Endothelial cell of umbilical vein (primary cell): ENCODE measurements at regions not wholly inside any gene's neighbourhood (a gene's known extent, or its start where the extent isn't known, plus 50 kb on each side); places are given as distances from the start of the nearest gene placed in this dataset.

Experiments used
- BruUV-seq: library from RNA; stranded (reverse); fragments of 400-500 nt; replicated peaks from 2 replicates; lab custom pipeline; 2021; lab: Mats Ljungman, UMichigan
- CTCF ChIA-PET: fragments of 300-600, 350-600 bp; sonication (Branson Sonifier 250); formaldehyde crosslinking; loops from one replicate; lab custom pipeline; 2021; ENCODE audit warnings: antibody characterized with exemption, inconsistent platforms; lab: Charles Lee
- POLR2A ChIA-PET: fragments of 300-600, 350-600 bp; sonication (Branson Sonifier 250); formaldehyde crosslinking; loops from one replicate; lab custom pipeline; 2021; ENCODE audit warnings: antibody characterized with exemption, inconsistent platforms; lab: Charles Lee
- DNase-seq: peaks from one replicate; pipeline ENCODE4 v3.0.0-alpha.2; 2011; ENCODE audit warnings: low read depth, low spot score
- FAIRE-seq: peaks from 2 replicates; lab custom pipeline; 2011; peaks lifted over from hg19 to GRCh38; lab: Jason Lieb, UNC
- H2AFZ ChIP-seq: 2 replicates; pipeline ENCODE4 v1.6.0; 2012; ENCODE audit warnings: low read depth, low read length, control low read depth, inconsistent platforms
- H3K27ac ChIP-seq: 2 replicates; pipeline ENCODE4 v1.5.1; 2011; ENCODE audit warnings: low read depth, mild to moderate bottlenecking, control low read depth, low read length, moderate library complexity; ENCODE audit not compliant: insufficient read depth
- H3K27me3 ChIP-seq, 2 experiments: 2 replicates each; pipeline versions ENCODE4 v1.6.0 to v1.6.1; 2011; ENCODE audit warnings: low read length in 2 of 2, mixed read lengths in 1 of 2; ENCODE audit not compliant: control insufficient read depth in 2 of 2, insufficient read depth in 2 of 2
- H3K36me3 ChIP-seq, 2 experiments: 2 replicates in 1 of 2; 3 replicates in 1 of 2; pipeline ENCODE4 v1.5.1; 2011; ENCODE audit warnings: low read length in 2 of 2, mild to moderate bottlenecking in 1 of 2, moderate library complexity in 1 of 2; ENCODE audit not compliant: control insufficient read depth in 2 of 2, insufficient read depth in 2 of 2; ENCODE audit errors: extremely low read depth in 1 of 2
- H3K4me1 ChIP-seq: 3 replicates; pipeline ENCODE4 v1.5.1; 2011; ENCODE audit warnings: mild to moderate bottlenecking, low read length; ENCODE audit not compliant: control insufficient read depth, insufficient read depth; ENCODE audit errors: extremely low read depth
- H3K4me2 ChIP-seq: 2 replicates; pipeline ENCODE4 v1.6.1; 2011; ENCODE audit warnings: low read length, control low read depth, mixed read lengths; ENCODE audit not compliant: insufficient read depth
- H3K4me3 ChIP-seq, 3 experiments: fragments of 200-600 bp in 1 of 3; sonication (generic), shearing (Covaris generic) in 1 of 3; replicated peaks in 1 of 3; 2 replicates each; pipeline ENCODE4 v1.5.1; 2011 to 2016; ENCODE audit warnings: control low read depth in 3 of 3, low read length in 3 of 3, mild to moderate bottlenecking in 2 of 3, inconsistent platforms in 1 of 3, low read depth in 1 of 3, moderate library complexity in 1 of 3; ENCODE audit not compliant: insufficient read depth in 1 of 3
- H3K79me2 ChIP-seq: 2 replicates; pipeline ENCODE4 v1.6.0; 2012; ENCODE audit warnings: low read length, inconsistent platforms; ENCODE audit not compliant: control insufficient read depth, insufficient read depth
- H3K9ac ChIP-seq: replicated peaks from 2 replicates; pipeline ENCODE3; 2011; ENCODE audit warnings: low read length, control low read depth; ENCODE audit not compliant: insufficient read depth; ENCODE audit errors: extremely low read depth
- H3K9me1 ChIP-seq: replicated peaks from 3 replicates; pipeline ENCODE4 v1.6.0; 2011; ENCODE audit warnings: mild to moderate bottlenecking, low read length; ENCODE audit not compliant: control insufficient read depth, insufficient read depth; ENCODE audit errors: extremely low read depth
- H3K9me3 ChIP-seq: replicated peaks from 2 replicates; pipeline ENCODE4 v1.5.1; 2012; ENCODE audit warnings: low read length, inconsistent platforms; ENCODE audit not compliant: control insufficient read depth, insufficient read depth
- H4K20me1 ChIP-seq: replicated peaks from 2 replicates; pipeline ENCODE3; 2011; ENCODE audit warnings: mild to moderate bottlenecking, low read length; ENCODE audit not compliant: control insufficient read depth, insufficient read depth; ENCODE audit errors: extremely low read depth
- EZH2 ChIP-seq: IDR thresholded peaks from 2 replicates; pipeline ENCODE4 v1.6.1; 2012; ENCODE audit warnings: borderline replicate concordance, low read depth, mild to moderate bottlenecking, moderate library complexity, low read length, inconsistent platforms; ENCODE audit not compliant: severe bottlenecking
- FOS ChIP-seq: IDR thresholded peaks from 2 replicates; pipeline ENCODE4 v1.6.1; 2011; ENCODE audit warnings: mild to moderate bottlenecking, low read length, moderate library complexity, borderline replicate concordance; ENCODE audit not compliant: insufficient read depth
- GATA2 ChIP-seq: IDR thresholded peaks from 2 replicates; pipeline ENCODE4 v1.7.0; 2011; ENCODE audit warnings: low read depth, mild to moderate bottlenecking, moderate library complexity, mixed read lengths, low read length; ENCODE audit not compliant: insufficient read length, insufficient read depth
- JUN ChIP-seq: IDR thresholded peaks from 2 replicates; pipeline ENCODE4 v1.6.1; 2011; ENCODE audit warnings: borderline replicate concordance, low read depth; ENCODE audit not compliant: insufficient read length, insufficient read depth
- MYC ChIP-seq: IDR thresholded peaks from one replicate; pipeline ENCODE4 v1.6.1; 2011; ENCODE audit warnings: mild to moderate bottlenecking, low read depth, low read length
- POLR2A ChIP-seq: IDR thresholded peaks from 2 replicates; pipeline ENCODE4 v1.6.1; 2012; ENCODE audit warnings: low read depth, mild to moderate bottlenecking, control low read depth, low read length
- POLR2AphosphoS5 ChIP-seq: IDR thresholded peaks from 2 replicates; pipeline ENCODE4 v1.6.1; 2012; ENCODE audit warnings: low read depth, mild to moderate bottlenecking, control low read depth, low read length, moderate library complexity; ENCODE audit not compliant: insufficient read depth
- dilution Hi-C: fragments of 300-500 bp; cut with MboI; formaldehyde crosslinking; loops from one replicate; pipeline ENCODE4 v1.15.0; 2019; ENCODE audit warnings: low sequenced_read_pairs; ENCODE audit not compliant: extremely low pct_ligation_motif_present
- intact Hi-C: fragments of 100-400 bp; cut with micrococcal nuclease; formaldehyde crosslinking; loops from one replicate; pipeline ENCODE4 v1.10.0; 2022
- TF ChIP-seq, protein P1 (sequence below), 2 donors: IDR thresholded peaks; 1 replicate in 1 of 2; 2 replicates in 1 of 2; pipeline ENCODE4 v1.5.1; 2011; ENCODE audit warnings: low read length in 2 of 2, mild to moderate bottlenecking in 2 of 2, moderate library complexity in 2 of 2, control low read depth in 1 of 2, inconsistent platforms in 1 of 2, low read depth in 1 of 2; ENCODE audit not compliant: insufficient read depth in 1 of 2; ENCODE audit errors: extremely low read depth in 1 of 2

DNA sequence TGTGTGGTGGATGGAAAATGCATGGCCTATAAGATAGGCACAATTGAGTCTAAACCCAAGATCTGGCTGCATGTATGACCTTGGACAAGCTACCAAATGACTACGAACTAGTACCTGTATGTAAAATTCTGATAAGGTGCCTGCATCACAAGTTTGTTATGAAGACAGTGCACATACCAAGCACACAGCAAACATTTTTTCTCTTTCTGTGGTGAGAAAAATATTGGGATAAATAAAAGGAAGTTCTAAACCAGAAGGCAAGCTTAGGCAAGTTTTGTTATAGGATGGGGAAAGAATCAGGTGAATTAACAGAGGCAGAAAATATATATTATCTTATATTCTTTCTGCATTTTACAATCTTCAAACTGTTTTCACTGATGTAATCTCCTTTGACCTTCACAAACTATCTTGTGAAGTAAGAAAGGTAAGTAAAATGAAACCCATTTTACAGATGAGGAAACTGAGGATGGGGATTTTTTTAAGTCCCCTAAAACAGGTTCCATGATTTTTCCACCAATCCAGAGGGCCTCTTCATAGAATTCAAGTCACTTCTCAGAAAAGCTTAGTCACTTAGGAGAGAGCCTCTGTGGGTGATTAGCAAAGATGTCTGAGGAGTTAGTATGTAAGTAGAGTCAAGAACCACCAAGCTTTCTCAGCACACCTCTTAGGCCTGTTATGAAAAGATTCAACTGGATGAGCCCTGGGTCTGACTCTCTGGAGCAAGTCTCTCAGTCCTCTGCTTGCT, 132.0 kb upstream of the RAP1B start:
- no peak overlapping the region for H2AFZ ChIP-seq
- dilution Hi-C loops, result no loop called here
- H3K79me2 ChIP-seq, result no peaks in the 10 kb centered on the region
- H3K27me3 ChIP-seq, result no peaks in the 10 kb centered on the region
- intact Hi-C loops, result no loop called here
- no peaks in the 10 kb centered on the region for H4K20me1 ChIP-seq
- ChIA-PET CTCF (interaction anchor here (1.1 to 1.3 kb wide), 2 partner anchors 11 to 13 kb away, joined by 3 to 4 read pairs; no protein-coding TSS in a partner anchor), POLR2A (no interaction called here)
- no peak overlapping the region for H3K27ac ChIP-seq
- peaks cover 5% of the 10 kb centered on the region for H3K4me1 ChIP-seq
- H3K9me3 ChIP-seq, result no peaks in the 10 kb centered on the region
- FAIRE-seq, result no peak
- H3K4me3 ChIP-seq, result no peak overlapping the region
- TF ChIP-seq EZH2, result no peak
- TF ChIP-seq POLR2A, result no peak
- TF ChIP-seq, protein P1, sequence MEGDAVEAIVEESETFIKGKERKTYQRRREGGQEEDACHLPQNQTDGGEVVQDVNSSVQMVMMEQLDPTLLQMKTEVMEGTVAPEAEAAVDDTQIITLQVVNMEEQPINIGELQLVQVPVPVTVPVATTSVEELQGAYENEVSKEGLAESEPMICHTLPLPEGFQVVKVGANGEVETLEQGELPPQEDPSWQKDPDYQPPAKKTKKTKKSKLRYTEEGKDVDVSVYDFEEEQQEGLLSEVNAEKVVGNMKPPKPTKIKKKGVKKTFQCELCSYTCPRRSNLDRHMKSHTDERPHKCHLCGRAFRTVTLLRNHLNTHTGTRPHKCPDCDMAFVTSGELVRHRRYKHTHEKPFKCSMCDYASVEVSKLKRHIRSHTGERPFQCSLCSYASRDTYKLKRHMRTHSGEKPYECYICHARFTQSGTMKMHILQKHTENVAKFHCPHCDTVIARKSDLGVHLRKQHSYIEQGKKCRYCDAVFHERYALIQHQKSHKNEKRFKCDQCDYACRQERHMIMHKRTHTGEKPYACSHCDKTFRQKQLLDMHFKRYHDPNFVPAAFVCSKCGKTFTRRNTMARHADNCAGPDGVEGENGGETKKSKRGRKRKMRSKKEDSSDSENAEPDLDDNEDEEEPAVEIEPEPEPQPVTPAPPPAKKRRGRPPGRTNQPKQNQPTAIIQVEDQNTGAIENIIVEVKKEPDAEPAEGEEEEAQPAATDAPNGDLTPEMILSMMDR (IDR thresholded peaks at IDR 0.05; ENCODE audit: extremely low read depth in 1 of 2, insufficient read depth in 1 of 2, low read depth in 1 of 2, low read length in 2 of 2), result no peak
- no peak for TF ChIP-seq FOS
- TF ChIP-seq POLR2AphosphoS5, result no peak
- TF ChIP-seq JUN, result no peak
- TF ChIP-seq GATA2, result no peak
- no peak for TF ChIP-seq MYC
- H3K9me1 ChIP-seq, result no peaks in the 10 kb centered on the region
- no peak overlapping the region for H3K4me2 ChIP-seq
- DNase-seq, result no peak
- no TSS peak for BruUV-seq
- H3K36me3 ChIP-seq, result no peaks in the 10 kb centered on the region
- no peak overlapping the region for H3K9ac ChIP-seq
